Activated CD4-positive, alpha-beta T cell treated with anti-CD3 and anti-CD28 coated beads, Interleukin-2, amount 50 U/mL, for 24 hours (primary cell): ENCODE measurements at regions not wholly inside any gene's neighbourhood (a gene's known extent, or its start where the extent isn't known, plus 50 kb on each side); places are given as distances from the start of the nearest gene placed in this dataset.
A peak's percentile ranks its signal among the peaks of the same experiment; 100 is the strongest.
"Not testable (repeated sequence)": the region's sequence is repeated elsewhere in the genome, so short reads cannot be mapped to it uniquely, and the experiment has no call there.

ENCODE experiments used
- DNase-seq, 2 donors: peaks; one replicate each; pipeline ENCODE4 v3.0.0-alpha.2; 2020; ENCODE audit warnings: low read depth in 1 of 2, low spot score in 1 of 2

GRCh38 chr9:97772145-97772544, 75.0 kb upstream of the XPA start:
- no peak for DNase-seq

GRCh38 chr9:97773091-97773490, 76.0 kb upstream of the XPA start:
- no peak for DNase-seq

GRCh38 chr9:97773723-97774122, 76.6 kb upstream of the XPA start:
- no peak for DNase-seq

GRCh38 chr9:97774673-97775072, 77.5 kb upstream of the XPA start:
- DNase-seq: no peak

GRCh38 chr9:97778740-97779139, 74.3 kb upstream of the FOXE1 start:
- DNase-seq: not testable (repeated sequence)

- DNase-seq: no peak
Observed at GRCh38 chr9:97779608-97780007, 73.4 kb upstream of the FOXE1 start.

- no peak for DNase-seq
Observed at GRCh38 chr9:97781902-97782301, 71.1 kb upstream of the FOXE1 start.

GRCh38 chr9:97786341-97786740, 66.7 kb upstream of the FOXE1 start:
- DNase-seq: no peak

GRCh38 chr9:97787551-97787950, 65.5 kb upstream of the FOXE1 start:
- DNase-seq: no peak

GRCh38 chr9:97788763-97789663, 64.0 kb upstream of the FOXE1 start:
- DNase-seq: no peak

- no peak for DNase-seq
Observed at GRCh38 chr9:97790542-97790941, 62.5 kb upstream of the FOXE1 start.

GRCh38 chr9:97791542-97791941, 61.5 kb upstream of the FOXE1 start:
- no peak for DNase-seq

- DNase-seq: no peak
Observed at GRCh38 chr9:97793067-97793466, 60.0 kb upstream of the FOXE1 start.

- no peak for DNase-seq
Observed at GRCh38 chr9:97794666-97795065, 58.4 kb upstream of the FOXE1 start.

- not testable (repeated sequence) for DNase-seq
Observed at GRCh38 chr9:97796176-97796575, 56.9 kb upstream of the FOXE1 start.

- DNase-seq: no peak
Observed at GRCh38 chr9:97801180-97801579, 51.8 kb upstream of the FOXE1 start.

GRCh38 chr9:97802276-97802675, 50.8 kb upstream of the FOXE1 start:
- DNase-seq: no peak

- peak; percentile 45 to 52 for DNase-seq
Observed at GRCh38 chr9:97803167-97804058, 49.6 kb upstream of the FOXE1 start.
